Endothelial cell of umbilical vein (primary cell): ENCODE measurements at regions not wholly inside any gene's neighbourhood (a gene's known extent, or its start where the extent isn't known, plus 50 kb on each side); places are given as distances from the start of the nearest gene placed in this dataset.

Experiments
- CTCF ChIP-seq, 2 donors: IDR thresholded peaks; 1 replicate in 1 of 2; 2 replicates in 1 of 2; pipeline ENCODE4 v1.5.1; 2011; ENCODE audit warnings: low read length in 2 of 2, mild to moderate bottlenecking in 2 of 2, moderate library complexity in 2 of 2, control low read depth in 1 of 2, inconsistent platforms in 1 of 2, low read depth in 1 of 2; ENCODE audit not compliant: insufficient read depth in 1 of 2; ENCODE audit errors: extremely low read depth in 1 of 2
- EZH2 ChIP-seq: IDR thresholded peaks from 2 replicates; pipeline ENCODE4 v1.6.1; 2012; ENCODE audit warnings: borderline replicate concordance, low read depth, mild to moderate bottlenecking, moderate library complexity, low read length, inconsistent platforms; ENCODE audit not compliant: severe bottlenecking
- FOS ChIP-seq: IDR thresholded peaks from 2 replicates; pipeline ENCODE4 v1.6.1; 2011; ENCODE audit warnings: mild to moderate bottlenecking, low read length, moderate library complexity, borderline replicate concordance; ENCODE audit not compliant: insufficient read depth
- GATA2 ChIP-seq: IDR thresholded peaks from 2 replicates; pipeline ENCODE4 v1.7.0; 2011; ENCODE audit warnings: low read depth, mild to moderate bottlenecking, moderate library complexity, mixed read lengths, low read length; ENCODE audit not compliant: insufficient read length, insufficient read depth
- JUN ChIP-seq: IDR thresholded peaks from 2 replicates; pipeline ENCODE4 v1.6.1; 2011; ENCODE audit warnings: borderline replicate concordance, low read depth; ENCODE audit not compliant: insufficient read length, insufficient read depth
- MAX ChIP-seq: IDR thresholded peaks from 2 replicates; pipeline ENCODE4 v1.6.1; 2011; ENCODE audit not compliant: insufficient read depth, insufficient read length
- MYC ChIP-seq: IDR thresholded peaks from one replicate; pipeline ENCODE4 v1.6.1; 2011; ENCODE audit warnings: mild to moderate bottlenecking, low read depth, low read length
- POLR2A ChIP-seq: IDR thresholded peaks from 2 replicates; pipeline ENCODE4 v1.6.1; 2012; ENCODE audit warnings: low read depth, mild to moderate bottlenecking, control low read depth, low read length
- POLR2AphosphoS5 ChIP-seq: IDR thresholded peaks from 2 replicates; pipeline ENCODE4 v1.6.1; 2012; ENCODE audit warnings: low read depth, mild to moderate bottlenecking, control low read depth, low read length, moderate library complexity; ENCODE audit not compliant: insufficient read depth

- no peak for TF ChIP-seq CTCF (IDR thresholded peaks at IDR 0.05; ENCODE audit: extremely low read depth in 1 of 2, insufficient read depth in 1 of 2, low read depth in 1 of 2, low read length in 2 of 2)
- TF ChIP-seq POLR2AphosphoS5: no peak
- TF ChIP-seq GATA2: no peak
- no peak for TF ChIP-seq MAX
- TF ChIP-seq POLR2A: no peak
- TF ChIP-seq MYC: no peak
- TF ChIP-seq EZH2: no peak
- no peak for TF ChIP-seq JUN
- no peak for TF ChIP-seq FOS
Measured at GRCh38 chr1:239997160-239997514, 94.5 kb upstream of the FMN2 start.
